ENCODE measurements at regions not wholly inside any gene's neighbourhood (a gene's known extent, or its start where the extent isn't known, plus 50 kb on each side); places are given as distances from the start of the nearest gene placed in this dataset.

- TF ChIP-seq POLR2AphosphoS5 (IDR thresholded peaks at IDR 0.05; ENCODE audit: low read length) (no peak), RUNX3 (IDR thresholded peaks at IDR 0.05; ENCODE audit: low read length) (no peak), RCOR1 (conservative IDR thresholded peaks at IDR 0.05; ENCODE audit: low read depth, low read length) (no peak), STAT1 (conservative IDR thresholded peaks at IDR 0.05) (no peak), SKIL (IDR thresholded peaks at IDR 0.05; ENCODE audit: low read depth, poor library complexity, severe bottlenecking) (no peak), MAX (IDR thresholded peaks at IDR 0.05; ENCODE audit: low read depth, low read length) (no peak), SMAD1 (IDR thresholded peaks at IDR 0.05; ENCODE audit: low read depth, partially characterized antibody) (no peak)
Measured at GRCh38 chr6:33857093-33857931, 53.5 kb upstream of the MLN start (continued).

GRCh38 chr6:33856655-33857054 lies 52.9 kb upstream of the MLN start:
- Histone ChIP-seq H3K4me1 (ENCODE audit: control insufficient read depth, insufficient read depth, low read length) (peaks cover 39% of the 10 kb centered on the region), H4K20me1 (ENCODE audit: control insufficient read depth, insufficient read depth) (no peaks in the 10 kb centered on the region), H3K9ac (ENCODE audit: control insufficient read depth, insufficient read depth, low read length) (no peak overlapping the region), H3K4me2 (ENCODE audit: control insufficient read depth, insufficient read depth) (no peak overlapping the region; the same call in none of the 2 replicates), H3K9me3 (replicated peaks; ENCODE audit: control insufficient read depth, insufficient read depth, low read length) (no peaks in the 10 kb centered on the region), H3K36me3 (ENCODE audit: control insufficient read depth in 2 of 2, insufficient read depth in 2 of 2, low read length in 1 of 2) (no peaks in the 10 kb centered on the region), H3K27ac (ENCODE audit: control insufficient read depth, insufficient read depth) (no peak overlapping the region), H3K79me2 (ENCODE audit: control insufficient read depth, insufficient read depth, low read length) (no peaks in the 10 kb centered on the region), H3K4me3 (no peak overlapping the region), H2AFZ (ENCODE audit: control insufficient read depth, low read depth, low read length) (no peak overlapping the region), H3K27me3 (replicated peaks in 1 of 2; ENCODE audit: control insufficient read depth in 2 of 2, insufficient read depth in 2 of 2, low read length in 1 of 2) (no peaks in the 10 kb centered on the region)
- ChIA-PET RAD21 (ENCODE audit: unreplicated experiment) (no interaction called here), CTCF (interaction anchor here (0.6 kb wide), 1 partner anchor 113 kb away, joined by 3 read pairs; no protein-coding TSS in a partner anchor), SMC1A (ENCODE audit: uncharacterized antibody, unreplicated experiment) (interaction anchor here (0.8 kb wide), 1 partner anchor 22 kb away, joined by 3 read pairs; no protein-coding TSS in a partner anchor), POLR2A (no interaction called here)
- ATAC-seq (peak; percentile 84), DNase-seq (ENCODE audit: low read depth, low spot score) (peak; percentile 58), FAIRE-seq (no peak)
- WGBS (ENCODE audit: insufficient coverage, insufficient replicate concordance, low lambda C conversion rate, missing lambda C conversion rate): under 1% methylated on average over 5 of the region's 5 CpGs
- no TSS peak for BruUV-seq (replicated peaks)
- intact Hi-C loops (cut with micrococcal nuclease; ENCODE audit: unreplicated experiment): no loop called here
- in situ Hi-C loops (cut with MboI): no loop called here
- TF ChIP-seq RELB (IDR thresholded peaks at IDR 0.05; ENCODE audit: low read depth): no peak
- TF ChIP-seq SRF (IDR thresholded peaks at IDR 0.05; ENCODE audit: low read depth in 2 of 2, low read length in 2 of 2): no peak
- TF ChIP-seq ELK1 (IDR thresholded peaks at IDR 0.05; ENCODE audit: low read depth, low read length): no peak
- no peak for TF ChIP-seq CBX3 (IDR thresholded peaks at IDR 0.05; ENCODE audit: borderline replicate concordance, low read depth)
- no peak for TF ChIP-seq CEBPZ (IDR thresholded peaks at IDR 0.05; ENCODE audit: low read depth, low read length)
